ENCODE measurements at regions not wholly inside any gene's neighbourhood (a gene's known extent, or its start where the extent isn't known, plus 50 kb on each side); places are given as distances from the start of the nearest gene placed in this dataset.

GRCh38 chr1:60504206-60504840 is 430.8 kb upstream of the C1orf87 start:
- no peak for TF ChIP-seq ELF1 (IDR thresholded peaks at IDR 0.05; ENCODE audit: borderline replicate concordance, low read depth)
- TF ChIP-seq CTCF (IDR thresholded peaks at IDR 0.05 in 2 of 3, conservative IDR thresholded peaks at IDR 0.05 in 1 of 3; ENCODE audit: borderline replicate concordance in 1 of 3, insufficient read depth in 1 of 3, low read depth in 2 of 3, low read length in 2 of 3) = no peak
- TF ChIP-seq EZH2phosphoT487 (IDR thresholded peaks at IDR 0.05; ENCODE audit: borderline replicate concordance) = no peak
- TF ChIP-seq POLR2A (IDR thresholded peaks at IDR 0.05; ENCODE audit: borderline replicate concordance, extremely low read depth, insufficient read depth, insufficient read length) = no peak
- no peak for TF ChIP-seq ZNF274 (IDR thresholded peaks at IDR 0.05; ENCODE audit: low read depth, low read length)
- TF ChIP-seq EZH2 (IDR thresholded peaks at IDR 0.05) = no peak
- TF ChIP-seq POLR2AphosphoS5 (IDR thresholded peaks at IDR 0.05; ENCODE audit: low read depth, low read length) = no peak
- no peak for TF ChIP-seq RAD21 (IDR thresholded peaks at IDR 0.05; ENCODE audit: low read depth)
- TF ChIP-seq, protein P1, sequence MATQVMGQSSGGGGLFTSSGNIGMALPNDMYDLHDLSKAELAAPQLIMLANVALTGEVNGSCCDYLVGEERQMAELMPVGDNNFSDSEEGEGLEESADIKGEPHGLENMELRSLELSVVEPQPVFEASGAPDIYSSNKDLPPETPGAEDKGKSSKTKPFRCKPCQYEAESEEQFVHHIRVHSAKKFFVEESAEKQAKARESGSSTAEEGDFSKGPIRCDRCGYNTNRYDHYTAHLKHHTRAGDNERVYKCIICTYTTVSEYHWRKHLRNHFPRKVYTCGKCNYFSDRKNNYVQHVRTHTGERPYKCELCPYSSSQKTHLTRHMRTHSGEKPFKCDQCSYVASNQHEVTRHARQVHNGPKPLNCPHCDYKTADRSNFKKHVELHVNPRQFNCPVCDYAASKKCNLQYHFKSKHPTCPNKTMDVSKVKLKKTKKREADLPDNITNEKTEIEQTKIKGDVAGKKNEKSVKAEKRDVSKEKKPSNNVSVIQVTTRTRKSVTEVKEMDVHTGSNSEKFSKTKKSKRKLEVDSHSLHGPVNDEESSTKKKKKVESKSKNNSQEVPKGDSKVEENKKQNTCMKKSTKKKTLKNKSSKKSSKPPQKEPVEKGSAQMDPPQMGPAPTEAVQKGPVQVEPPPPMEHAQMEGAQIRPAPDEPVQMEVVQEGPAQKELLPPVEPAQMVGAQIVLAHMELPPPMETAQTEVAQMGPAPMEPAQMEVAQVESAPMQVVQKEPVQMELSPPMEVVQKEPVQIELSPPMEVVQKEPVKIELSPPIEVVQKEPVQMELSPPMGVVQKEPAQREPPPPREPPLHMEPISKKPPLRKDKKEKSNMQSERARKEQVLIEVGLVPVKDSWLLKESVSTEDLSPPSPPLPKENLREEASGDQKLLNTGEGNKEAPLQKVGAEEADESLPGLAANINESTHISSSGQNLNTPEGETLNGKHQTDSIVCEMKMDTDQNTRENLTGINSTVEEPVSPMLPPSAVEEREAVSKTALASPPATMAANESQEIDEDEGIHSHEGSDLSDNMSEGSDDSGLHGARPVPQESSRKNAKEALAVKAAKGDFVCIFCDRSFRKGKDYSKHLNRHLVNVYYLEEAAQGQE (IDR thresholded peaks at IDR 0.05; ENCODE audit: low read depth) = no peak
- TF ChIP-seq CEBPB (IDR thresholded peaks at IDR 0.05; ENCODE audit: low read depth) = no peak
- TF ChIP-seq MAX (IDR thresholded peaks at IDR 0.05) = no peak
- no peak for TF ChIP-seq SP1 (IDR thresholded peaks at IDR 0.05; ENCODE audit: low read depth)
- TF ChIP-seq YY1 (IDR thresholded peaks at IDR 0.05; ENCODE audit: extremely low read depth, insufficient replicate concordance, low read depth, low read length) = no peak
- no peak for TF ChIP-seq TCF7L2 (IDR thresholded peaks at IDR 0.05; ENCODE audit: borderline replicate concordance, extremely low read depth, insufficient read depth, insufficient read length)

Measured in HCT116 (cell line).